AG09319 (cell line): ENCODE measurements at regions not wholly inside any gene's neighbourhood (a gene's known extent, or its start where the extent isn't known, plus 50 kb on each side); places are given as distances from the start of the nearest gene placed in this dataset.

Experiments
- DNase-seq: peaks from one replicate; pipeline ENCODE4 v3.0.0-alpha.2; 2010; ENCODE audit warnings: low read depth; ENCODE audit errors: extremely low read depth
- CTCF ChIP-seq: IDR thresholded peaks from 2 replicates; pipeline ENCODE4 v1.5.1; 2011; ENCODE audit warnings: low read depth, mild to moderate bottlenecking, inconsistent platforms, low read length, moderate library complexity

- no peak for TF ChIP-seq CTCF
Observed at GRCh38 chr6:6843777-6844176, 255.3 kb downstream of the LY86 start.

GRCh38 chr6:6844530-6844929 lies 256.0 kb downstream of the LY86 start:
- no peak for TF ChIP-seq CTCF
- DNase-seq = no peak

More at GRCh38 chr6:6843777-6844176, 255.3 kb downstream of the LY86 start:
- DNase-seq = no peak

- TF ChIP-seq CTCF = no peak
- DNase-seq = no peak
Observed at GRCh38 chr6:6845603-6846002, 257.1 kb downstream of the LY86 start.

- no peak for DNase-seq
- no peak for TF ChIP-seq CTCF
Observed at GRCh38 chr6:6847591-6847990, 259.1 kb downstream of the LY86 start.

- DNase-seq = peak; percentile 37
- TF ChIP-seq CTCF = no peak
Observed at GRCh38 chr6:6851059-6851948, 256.5 kb upstream of the RREB1 start.

- no peak for TF ChIP-seq CTCF
- no peak for DNase-seq
Observed at GRCh38 chr6:6851949-6852261, 255.9 kb upstream of the RREB1 start.

- no peak for TF ChIP-seq CTCF
- no peak for DNase-seq
Observed at GRCh38 chr6:6856538-6857523, 250.9 kb upstream of the RREB1 start.
